ENCODE measurements at regions not wholly inside any gene's neighbourhood (a gene's known extent, or its start where the extent isn't known, plus 50 kb on each side); places are given as distances from the start of the nearest gene placed in this dataset.

DNA sequence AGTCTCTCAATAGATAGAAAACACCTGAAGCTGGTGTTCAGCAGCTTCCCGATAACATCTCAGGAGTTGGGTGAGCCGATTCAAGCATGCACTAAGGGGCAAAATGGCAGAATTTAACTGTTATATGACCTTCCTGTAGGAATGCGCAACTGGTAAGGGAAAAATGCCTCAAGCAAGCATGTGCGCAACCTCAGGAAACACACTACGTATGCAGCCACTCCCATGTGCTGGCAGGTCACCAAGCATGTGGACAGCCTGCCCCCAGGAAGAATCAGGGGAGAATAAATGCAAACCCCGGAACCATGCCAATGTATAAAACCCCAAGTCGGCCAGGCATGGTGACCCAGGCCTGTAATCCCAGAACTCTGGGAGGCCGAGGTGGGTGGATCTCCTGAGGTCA, 645.6 kb downstream of the NYAP2 start:
- H3K27ac ChIP-seq (ENCODE audit: low read length), result no peak overlapping the region
- H3K4me1 ChIP-seq (ENCODE audit: control insufficient read depth, low read depth, low read length), result peaks cover 3% of the 10 kb centered on the region
- no peaks in the 10 kb centered on the region for H3K27me3 ChIP-seq (ENCODE audit: control insufficient read depth, insufficient read depth, low read length)
- H3K9me3 ChIP-seq (ENCODE audit: control insufficient read depth, low read depth, low read length), result no peaks in the 10 kb centered on the region
- no peak overlapping the region for H3K4me3 ChIP-seq (ENCODE audit: low read length)
- no peak overlapping the region for H3K9ac ChIP-seq (ENCODE audit: low read length)
- no peaks in the 10 kb centered on the region for H3K36me3 ChIP-seq (ENCODE audit: control insufficient read depth, low read depth, low read length)

DNA sequence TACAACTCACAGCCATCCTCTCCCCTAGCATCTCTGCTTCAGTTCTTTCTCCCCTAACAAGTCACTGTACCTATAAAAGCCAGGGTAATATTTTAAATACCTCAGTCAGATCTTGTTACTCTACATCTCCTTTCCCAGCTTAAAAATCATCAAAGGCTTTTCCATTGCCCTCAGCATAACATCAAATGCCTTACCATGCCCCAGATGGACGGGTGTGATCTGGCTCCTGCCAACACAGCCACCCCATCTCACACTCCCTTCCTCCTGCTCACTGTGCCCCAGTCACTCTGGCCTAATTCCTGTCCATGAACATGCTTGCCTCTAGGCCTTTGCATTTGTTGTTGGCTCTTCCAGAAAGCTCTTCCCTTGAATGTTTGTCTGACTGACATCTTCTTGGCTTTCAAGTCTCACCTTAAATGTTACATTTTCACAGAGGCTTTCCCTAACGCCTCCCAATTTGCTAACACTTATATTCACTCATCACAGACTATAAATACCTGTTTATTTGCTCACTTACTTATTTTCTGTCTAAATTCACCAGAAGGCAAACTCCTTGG, 640.9 kb downstream of the NYAP2 start:
- Histone ChIP-seq H3K4me3 (ENCODE audit: low read length) (no peak overlapping the region), H3K9me3 (ENCODE audit: control insufficient read depth, low read depth, low read length) (no peaks in the 10 kb centered on the region), H3K9ac (ENCODE audit: low read length) (no peak overlapping the region), H3K36me3 (ENCODE audit: control insufficient read depth, low read depth, low read length) (no peaks in the 10 kb centered on the region), H3K4me1 (ENCODE audit: control insufficient read depth, low read depth, low read length) (no peaks in the 10 kb centered on the region), H3K27ac (ENCODE audit: low read length) (no peak overlapping the region), H3K27me3 (ENCODE audit: control insufficient read depth, insufficient read depth, low read length) (no peaks in the 10 kb centered on the region)

DNA sequence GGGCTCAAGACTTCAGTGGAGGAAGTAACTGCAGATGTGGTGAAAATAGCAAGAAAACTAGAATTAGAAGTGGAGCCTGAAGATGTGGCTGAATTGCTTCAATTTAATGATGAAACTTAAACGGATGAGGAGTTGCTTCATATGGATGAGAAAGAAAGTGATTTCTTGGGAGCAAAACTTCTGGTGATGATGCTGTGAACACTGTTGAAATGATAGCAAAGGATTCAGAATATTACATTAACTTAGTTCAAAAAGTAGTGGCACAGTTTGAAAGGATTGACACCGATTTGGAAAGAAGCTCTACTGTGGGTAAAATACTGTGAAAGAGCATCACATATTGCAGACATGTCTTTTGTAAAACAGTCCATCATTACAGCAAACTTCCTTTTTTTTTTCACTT, 638.0 kb downstream of the NYAP2 start:
- H3K4me1 ChIP-seq (ENCODE audit: control insufficient read depth, low read depth, low read length), result peaks cover 1% of the 10 kb centered on the region
- no peak overlapping the region for H3K27ac ChIP-seq (ENCODE audit: low read length)
- no peak overlapping the region for H3K9ac ChIP-seq (ENCODE audit: low read length)
- no peaks in the 10 kb centered on the region for H3K9me3 ChIP-seq (ENCODE audit: control insufficient read depth, low read depth, low read length)
- peaks cover under 1% of the 10 kb centered on the region for H3K27me3 ChIP-seq (ENCODE audit: control insufficient read depth, insufficient read depth, low read length)
- no peak overlapping the region for H3K4me3 ChIP-seq (ENCODE audit: low read length)
- no peaks in the 10 kb centered on the region for H3K36me3 ChIP-seq (ENCODE audit: control insufficient read depth, low read depth, low read length)

DNA sequence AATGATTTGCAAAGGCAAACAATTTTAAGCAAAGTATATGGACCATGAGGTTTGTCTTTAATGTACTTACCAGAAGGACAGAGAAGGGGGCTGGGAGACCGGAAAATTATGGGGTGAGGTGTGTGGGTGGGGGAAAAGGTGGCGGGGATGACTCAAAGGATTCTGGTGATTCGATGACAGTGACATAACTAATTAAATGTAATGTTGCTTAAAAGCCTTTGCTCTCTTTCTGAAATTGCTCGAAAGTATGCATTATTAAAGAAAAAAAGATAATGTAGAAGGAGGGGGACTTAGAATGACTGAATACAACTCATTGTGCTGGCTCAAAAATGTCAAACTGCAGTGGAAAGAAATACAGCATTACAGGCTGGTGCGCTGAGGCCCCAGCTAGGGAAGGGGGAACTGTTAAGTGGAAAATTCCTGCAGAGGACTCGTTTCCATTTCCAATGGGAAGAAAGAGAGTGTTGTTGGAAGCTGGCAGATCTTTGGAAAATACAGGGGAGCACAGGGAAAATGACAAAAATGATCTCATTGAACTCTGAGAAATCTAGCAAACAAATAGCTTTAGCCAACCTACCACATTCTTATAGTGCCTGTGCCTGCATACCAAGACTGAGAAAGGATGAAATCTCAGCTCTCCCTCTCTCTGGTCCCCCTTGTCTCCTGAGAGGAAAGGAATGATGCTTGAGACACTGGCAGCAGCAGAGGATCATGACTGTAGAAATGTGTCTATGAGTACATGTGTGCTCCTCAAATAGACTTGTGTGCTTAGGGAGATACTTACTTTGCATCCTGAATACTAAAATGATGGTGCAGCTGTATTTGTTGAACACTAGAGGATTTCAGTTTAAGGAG, 632.4 kb downstream of the NYAP2 start:
- Histone ChIP-seq H3K27me3 (ENCODE audit: control insufficient read depth, insufficient read depth, low read length) (peaks cover 8% of the 10 kb centered on the region), H3K27ac (ENCODE audit: low read length) (no peak overlapping the region), H3K4me1 (ENCODE audit: control insufficient read depth, low read depth, low read length) (peaks cover 18% of the 10 kb centered on the region), H3K9ac (ENCODE audit: low read length) (peak overlapping the region; percentile 69), H3K4me3 (ENCODE audit: low read length) (peak overlapping the region; percentile 74), H3K36me3 (ENCODE audit: control insufficient read depth, low read depth, low read length) (no peaks in the 10 kb centered on the region), H3K9me3 (ENCODE audit: control insufficient read depth, low read depth, low read length) (no peaks in the 10 kb centered on the region)

GRCh38 chr2:226030788-226031646, 631.5 kb downstream of the NYAP2 start:
- Histone ChIP-seq H3K27ac (ENCODE audit: low read length) (peak overlapping the region; percentile 78), H3K36me3 (ENCODE audit: control insufficient read depth, low read depth, low read length) (no peaks in the 10 kb centered on the region), H3K9me3 (ENCODE audit: control insufficient read depth, low read depth, low read length) (no peaks in the 10 kb centered on the region), H3K9ac (ENCODE audit: low read length) (peak overlapping the region; percentile 69), H3K4me1 (ENCODE audit: control insufficient read depth, low read depth, low read length) (peaks cover 18% of the 10 kb centered on the region), H3K4me3 (ENCODE audit: low read length) (peak overlapping the region; percentile 74), H3K27me3 (ENCODE audit: control insufficient read depth, insufficient read depth, low read length) (peaks cover 8% of the 10 kb centered on the region)

DNA sequence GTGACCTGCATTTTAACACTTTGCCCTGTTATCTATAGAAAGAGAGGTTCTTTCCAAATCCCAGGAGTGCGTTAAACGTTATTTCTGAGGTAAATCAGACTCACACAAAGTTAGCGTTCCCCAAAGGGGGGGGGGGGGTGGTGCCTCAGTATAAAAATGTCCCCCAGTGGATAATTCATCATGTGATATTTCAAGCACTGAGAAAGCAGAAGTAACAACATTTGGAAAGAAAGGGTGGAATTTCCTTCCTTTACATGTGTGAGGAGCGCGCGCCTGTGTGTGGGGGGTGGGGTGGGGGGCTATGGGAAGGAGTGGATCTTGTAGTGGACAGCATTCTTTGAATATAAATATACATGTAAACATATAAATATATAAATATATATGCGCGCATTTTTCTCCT, 630.9 kb downstream of the NYAP2 start:
- Histone ChIP-seq H3K36me3 (ENCODE audit: control insufficient read depth, low read depth, low read length) (no peaks in the 10 kb centered on the region), H3K27ac (ENCODE audit: low read length) (no peak overlapping the region), H3K9ac (ENCODE audit: low read length) (no peak overlapping the region), H3K9me3 (ENCODE audit: control insufficient read depth, low read depth, low read length) (no peaks in the 10 kb centered on the region), H3K4me3 (ENCODE audit: low read length) (peak overlapping the region; percentile 74), H3K4me1 (ENCODE audit: control insufficient read depth, low read depth, low read length) (peaks cover 18% of the 10 kb centered on the region), H3K27me3 (ENCODE audit: control insufficient read depth, insufficient read depth, low read length) (peaks cover 8% of the 10 kb centered on the region)

GRCh38 chr2:226023946-226024345, 624.4 kb downstream of the NYAP2 start:
- Histone ChIP-seq H3K27ac (ENCODE audit: low read length) (no peak overlapping the region), H3K9me3 (ENCODE audit: control insufficient read depth, low read depth, low read length) (no peaks in the 10 kb centered on the region), H3K9ac (ENCODE audit: low read length) (no peak overlapping the region), H3K27me3 (ENCODE audit: control insufficient read depth, insufficient read depth, low read length) (no peaks in the 10 kb centered on the region), H3K4me1 (ENCODE audit: control insufficient read depth, low read depth, low read length) (no peaks in the 10 kb centered on the region), H3K4me3 (ENCODE audit: low read length) (no peak overlapping the region), H3K36me3 (ENCODE audit: control insufficient read depth, low read depth, low read length) (no peaks in the 10 kb centered on the region)

- Histone ChIP-seq H3K27me3 (ENCODE audit: control insufficient read depth, insufficient read depth, low read length) (no peaks in the 10 kb centered on the region), H3K27ac (ENCODE audit: low read length) (no peak overlapping the region), H3K4me1 (ENCODE audit: control insufficient read depth, low read depth, low read length) (no peaks in the 10 kb centered on the region), H3K9ac (ENCODE audit: low read length) (no peak overlapping the region), H3K9me3 (ENCODE audit: control insufficient read depth, low read depth, low read length) (peaks cover 3% of the 10 kb centered on the region), H3K36me3 (ENCODE audit: control insufficient read depth, low read depth, low read length) (no peaks in the 10 kb centered on the region), H3K4me3 (ENCODE audit: low read length) (no peak overlapping the region)
Measured at GRCh38 chr2:226023383-226023782, 623.9 kb downstream of the NYAP2 start.

DNA sequence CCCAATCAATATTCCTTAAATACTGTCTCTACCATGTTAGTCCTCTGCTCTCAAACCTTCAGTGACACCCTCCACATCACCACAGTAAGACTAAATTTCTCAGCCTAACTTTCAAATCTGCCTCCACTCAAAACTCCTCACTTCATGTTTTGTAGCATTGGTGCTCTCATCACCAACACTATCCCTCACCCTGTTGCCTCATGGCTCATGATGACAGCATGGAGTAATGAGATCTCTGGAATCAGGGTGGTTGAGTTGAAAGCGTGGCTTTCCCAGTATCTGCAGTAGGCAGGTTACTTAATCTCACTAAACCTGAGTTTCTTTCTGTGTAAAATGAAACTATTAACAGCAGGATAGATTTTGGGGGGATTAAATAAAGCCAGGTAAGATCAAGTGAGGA, 621.4 kb downstream of the NYAP2 start:
- H3K9ac ChIP-seq (ENCODE audit: low read length), result no peak overlapping the region
- no peaks in the 10 kb centered on the region for H3K36me3 ChIP-seq (ENCODE audit: control insufficient read depth, low read depth, low read length)
- no peak overlapping the region for H3K27ac ChIP-seq (ENCODE audit: low read length)
- H3K4me1 ChIP-seq (ENCODE audit: control insufficient read depth, low read depth, low read length), result peaks cover 3% of the 10 kb centered on the region
- no peak overlapping the region for H3K4me3 ChIP-seq (ENCODE audit: low read length)
- H3K9me3 ChIP-seq (ENCODE audit: control insufficient read depth, low read depth, low read length), result peaks cover 7% of the 10 kb centered on the region
- H3K27me3 ChIP-seq (ENCODE audit: control insufficient read depth, insufficient read depth, low read length), result no peaks in the 10 kb centered on the region

DNA sequence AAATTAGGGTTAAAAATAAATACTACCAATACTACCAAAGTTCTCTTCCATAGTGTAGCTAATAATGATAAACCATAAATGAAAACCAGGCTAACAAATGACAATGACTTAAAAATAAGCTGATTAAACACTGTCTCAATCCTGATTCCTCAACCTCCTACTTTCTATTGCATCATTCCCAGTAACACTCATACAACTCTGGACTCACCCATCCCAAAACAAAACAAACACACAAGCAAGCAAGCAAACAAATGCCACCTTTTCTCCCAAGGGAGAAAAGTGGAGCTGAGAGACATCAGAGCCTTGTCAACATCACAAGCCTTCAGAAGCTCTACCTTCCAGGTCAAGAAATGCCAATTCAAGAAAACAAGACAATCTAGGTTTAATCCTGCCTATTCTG, 620.7 kb downstream of the NYAP2 start:
- Histone ChIP-seq H3K9ac (ENCODE audit: low read length) (no peak overlapping the region), H3K4me3 (ENCODE audit: low read length) (no peak overlapping the region), H3K27ac (ENCODE audit: low read length) (no peak overlapping the region), H3K4me1 (ENCODE audit: control insufficient read depth, low read depth, low read length) (peaks cover 3% of the 10 kb centered on the region), H3K36me3 (ENCODE audit: control insufficient read depth, low read depth, low read length) (no peaks in the 10 kb centered on the region), H3K27me3 (ENCODE audit: control insufficient read depth, insufficient read depth, low read length) (no peaks in the 10 kb centered on the region), H3K9me3 (ENCODE audit: control insufficient read depth, low read depth, low read length) (peaks cover 7% of the 10 kb centered on the region)

- H3K4me3 ChIP-seq (ENCODE audit: low read length), result no peak overlapping the region
- peaks cover 3% of the 10 kb centered on the region for H3K4me1 ChIP-seq (ENCODE audit: control insufficient read depth, low read depth, low read length)
- H3K36me3 ChIP-seq (ENCODE audit: control insufficient read depth, low read depth, low read length), result no peaks in the 10 kb centered on the region
- peaks cover 7% of the 10 kb centered on the region for H3K9me3 ChIP-seq (ENCODE audit: control insufficient read depth, low read depth, low read length)
- no peak overlapping the region for H3K27ac ChIP-seq (ENCODE audit: low read length)
- no peaks in the 10 kb centered on the region for H3K27me3 ChIP-seq (ENCODE audit: control insufficient read depth, insufficient read depth, low read length)
- no peak overlapping the region for H3K9ac ChIP-seq (ENCODE audit: low read length)
Measured at GRCh38 chr2:226018641-226019040, 619.1 kb downstream of the NYAP2 start.
